Tibial nerve (tissue), 4 donors: ENCODE measurements at regions not wholly inside any gene's neighbourhood (a gene's known extent, or its start where the extent isn't known, plus 50 kb on each side); places are given as distances from the start of the nearest gene placed in this dataset.

Experiments
- DNase-seq, 2 donors: peaks; one replicate each; pipeline ENCODE4 v3.0.0-alpha.2; 2019; ENCODE audit warnings: low spot score in 2 of 2
- H3K27ac ChIP-seq, 4 donors: fragments of 200-600 bp; sonication (generic) in 3 of 4; one replicate each; pipeline ENCODE4 v1.5.1; 2017 to 2019; ENCODE audit warnings: mild to moderate bottlenecking in 1 of 4
- H3K27me3 ChIP-seq, 2 donors: fragments of 200-600 bp; sonication (generic) in 1 of 2; one replicate each; pipeline versions ENCODE4 v1.5.1 to v1.6.0; 2017 to 2019
- H3K36me3 ChIP-seq, 3 donors: fragments of 200-600 bp; sonication (generic); one replicate each; pipeline ENCODE4 v1.5.1; 2018 to 2019
- H3K4me1 ChIP-seq, 4 donors: fragments of 200-600 bp; sonication (generic) in 3 of 4; one replicate each; pipeline ENCODE4 v1.5.1; 2017 to 2019
- H3K4me3 ChIP-seq, 4 donors: fragments of 200-600 bp; sonication (generic) in 3 of 4; one replicate each; pipeline ENCODE4 v1.5.1; 2017 to 2019; ENCODE audit warnings: mild to moderate bottlenecking in 1 of 4, moderate library complexity in 1 of 4
- H3K9me3 ChIP-seq, 4 donors: fragments of 200-600 bp; sonication (generic) in 3 of 4; one replicate each; pipeline ENCODE4 v1.5.1; 2017 to 2019
- EP300 ChIP-seq, 2 donors: sonication (generic); formaldehyde crosslinking; IDR thresholded peaks; one replicate each; pipeline ENCODE4 v1.6.1; 2017; ENCODE audit warnings: antibody characterized with exemption in 2 of 2, mild to moderate bottlenecking in 1 of 2
- POLR2A ChIP-seq, 2 donors: fragments of 450-650 bp; IDR thresholded peaks; one replicate each; pipeline ENCODE4 v1.6.1; 2017; ENCODE audit warnings: antibody characterized with exemption in 2 of 2, mild to moderate bottlenecking in 2 of 2, moderate library complexity in 2 of 2
- WGBS, 2 donors: methylation state at CpG; one replicate each; pipeline ENCODE4 v1.1.5; 2018; 5-methylcytosine and 5-hydroxymethylcytosine counted together
- TF ChIP-seq, protein P1 (sequence below), 5 experiments: fragments of 200-600 bp in 3 of 5; fragments of 450-650 bp in 2 of 5; sonication (generic) in 3 of 5; IDR thresholded peaks; one replicate each; pipeline ENCODE4 v1.5.1; 2016 to 2019; ENCODE audit warnings: antibody characterized with exemption in 5 of 5, mild to moderate bottlenecking in 3 of 5, moderate library complexity in 2 of 5

- H3K4me3 ChIP-seq: no peak overlapping the region
Measured at GRCh38 chr5:19189176-19189575, 798.8 kb downstream of the CDH18 start.

GRCh38 chr5:19193631-19194030 is 794.4 kb downstream of the CDH18 start:
- TF ChIP-seq, protein P1, sequence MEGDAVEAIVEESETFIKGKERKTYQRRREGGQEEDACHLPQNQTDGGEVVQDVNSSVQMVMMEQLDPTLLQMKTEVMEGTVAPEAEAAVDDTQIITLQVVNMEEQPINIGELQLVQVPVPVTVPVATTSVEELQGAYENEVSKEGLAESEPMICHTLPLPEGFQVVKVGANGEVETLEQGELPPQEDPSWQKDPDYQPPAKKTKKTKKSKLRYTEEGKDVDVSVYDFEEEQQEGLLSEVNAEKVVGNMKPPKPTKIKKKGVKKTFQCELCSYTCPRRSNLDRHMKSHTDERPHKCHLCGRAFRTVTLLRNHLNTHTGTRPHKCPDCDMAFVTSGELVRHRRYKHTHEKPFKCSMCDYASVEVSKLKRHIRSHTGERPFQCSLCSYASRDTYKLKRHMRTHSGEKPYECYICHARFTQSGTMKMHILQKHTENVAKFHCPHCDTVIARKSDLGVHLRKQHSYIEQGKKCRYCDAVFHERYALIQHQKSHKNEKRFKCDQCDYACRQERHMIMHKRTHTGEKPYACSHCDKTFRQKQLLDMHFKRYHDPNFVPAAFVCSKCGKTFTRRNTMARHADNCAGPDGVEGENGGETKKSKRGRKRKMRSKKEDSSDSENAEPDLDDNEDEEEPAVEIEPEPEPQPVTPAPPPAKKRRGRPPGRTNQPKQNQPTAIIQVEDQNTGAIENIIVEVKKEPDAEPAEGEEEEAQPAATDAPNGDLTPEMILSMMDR (IDR thresholded peaks at IDR 0.05): no peak
- no peak for TF ChIP-seq POLR2A (IDR thresholded peaks at IDR 0.05)
- TF ChIP-seq EP300 (IDR thresholded peaks at IDR 0.05): no peak
- 79% methylated on average over 2 of the region's 2 CpGs for WGBS, 2 donors

More at GRCh38 chr5:19189176-19189575, 798.8 kb downstream of the CDH18 start:
- Histone ChIP-seq H3K27me3 (no peaks in the 10 kb centered on the region), H3K27ac (no peak overlapping the region), H3K9me3 (no peaks in the 10 kb centered on the region), H3K4me1 (no peaks in the 10 kb centered on the region), H3K36me3 (no peaks in the 10 kb centered on the region)
- DNase-seq: no peak
- WGBS, 2 donors: 49 to 57% methylated on average over 2 of the region's 2 CpGs
- no peak for TF ChIP-seq POLR2A (IDR thresholded peaks at IDR 0.05)
- TF ChIP-seq EP300 (IDR thresholded peaks at IDR 0.05): no peak
- TF ChIP-seq, protein P1 (IDR thresholded peaks at IDR 0.05): no peak

DNA sequence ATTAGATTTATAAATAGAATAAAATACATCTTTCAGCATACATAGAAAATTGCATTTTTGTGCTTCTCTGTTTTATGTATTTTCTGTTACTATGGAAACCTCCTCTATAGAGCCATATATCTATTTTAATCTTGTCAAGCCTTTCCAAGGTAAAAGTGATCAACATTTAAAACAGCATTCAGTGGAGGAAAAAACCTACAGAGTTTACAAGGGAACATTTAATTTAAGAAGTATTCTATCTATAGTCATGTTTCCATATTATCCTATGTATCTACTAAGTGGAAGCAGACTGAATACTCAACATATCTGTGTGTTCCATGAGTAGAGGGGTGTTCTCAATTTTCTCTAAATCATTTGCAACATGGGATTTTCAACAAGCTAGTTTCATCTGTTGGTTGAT is 791.4 kb downstream of the CDH18 start:
- no peaks in the 10 kb centered on the region for H3K36me3 ChIP-seq
- DNase-seq: no peak
- TF ChIP-seq POLR2A (IDR thresholded peaks at IDR 0.05) (no peak), EP300 (IDR thresholded peaks at IDR 0.05) (no peak)
- TF ChIP-seq, protein P1 (IDR thresholded peaks at IDR 0.05): no peak

More at GRCh38 chr5:19193631-19194030, 794.4 kb downstream of the CDH18 start:
- H3K27ac ChIP-seq: no peak overlapping the region
- no peak overlapping the region for H3K4me3 ChIP-seq
- DNase-seq: no peak
- no peaks in the 10 kb centered on the region for H3K27me3 ChIP-seq
- no peaks in the 10 kb centered on the region for H3K36me3 ChIP-seq
- no peaks in the 10 kb centered on the region for H3K9me3 ChIP-seq
- H3K4me1 ChIP-seq: no peaks in the 10 kb centered on the region

GRCh38 chr5:19200251-19200650 is 787.7 kb downstream of the CDH18 start:
- no peaks in the 10 kb centered on the region for H3K36me3 ChIP-seq
- no peak overlapping the region for H3K27ac ChIP-seq
- TF ChIP-seq, protein P1 (IDR thresholded peaks at IDR 0.05): no peak
- TF ChIP-seq POLR2A (IDR thresholded peaks at IDR 0.05) (no peak), EP300 (IDR thresholded peaks at IDR 0.05) (no peak)
- no peak for DNase-seq
- no peaks in the 10 kb centered on the region for H3K4me1 ChIP-seq
- H3K9me3 ChIP-seq: no peaks in the 10 kb centered on the region
- H3K4me3 ChIP-seq: no peak overlapping the region
- WGBS, 2 donors: 91 to 94% methylated on average over 6 of the region's 6 CpGs
- no peaks in the 10 kb centered on the region for H3K27me3 ChIP-seq

More for the DNA sequence above, 791.4 kb downstream of the CDH18 start:
- no peak overlapping the region for H3K4me3 ChIP-seq
- no peaks in the 10 kb centered on the region for H3K4me1 ChIP-seq
- H3K27ac ChIP-seq: no peak overlapping the region
- H3K27me3 ChIP-seq: no peaks in the 10 kb centered on the region
- no peaks in the 10 kb centered on the region for H3K9me3 ChIP-seq

DNA sequence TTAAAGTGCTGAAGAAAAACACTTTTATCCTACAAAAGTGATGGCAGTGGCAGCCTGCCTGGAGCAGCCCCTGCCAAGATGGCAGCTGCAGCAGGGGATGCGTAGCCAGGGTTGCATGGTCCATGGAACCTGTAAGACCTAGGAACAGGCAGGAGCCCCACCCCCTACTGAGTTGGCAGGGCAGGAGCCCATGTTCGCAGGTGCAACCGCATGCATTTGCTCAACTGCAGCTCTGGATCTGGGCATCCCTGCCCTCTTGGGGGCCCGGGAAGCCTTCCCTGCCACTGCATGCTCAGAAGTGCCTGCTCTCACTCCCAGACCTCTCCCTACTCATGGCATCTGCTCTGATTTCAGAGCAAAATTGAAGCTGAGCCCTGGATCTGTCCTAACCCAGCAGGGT is 779.6 kb downstream of the CDH18 start:
- no peaks in the 10 kb centered on the region for H3K9me3 ChIP-seq
- 94 to 95% methylated on average over 3 to 4 of the region's 4 CpGs for WGBS, 2 donors

More for the DNA sequence above, 779.6 kb downstream of the CDH18 start:
- H3K27me3 ChIP-seq: no peaks in the 10 kb centered on the region
- no peak for TF ChIP-seq EP300 (IDR thresholded peaks at IDR 0.05)
- TF ChIP-seq, protein P1 (IDR thresholded peaks at IDR 0.05): no peak
- TF ChIP-seq POLR2A (IDR thresholded peaks at IDR 0.05): no peak
- H3K4me1 ChIP-seq: no peaks in the 10 kb centered on the region
- no peak overlapping the region for H3K4me3 ChIP-seq
- no peak overlapping the region for H3K27ac ChIP-seq
- no peak for DNase-seq
- H3K36me3 ChIP-seq: no peaks in the 10 kb centered on the region
